ENCODE measurements at regions not wholly inside any gene's neighbourhood (a gene's known extent, or its start where the extent isn't known, plus 50 kb on each side); places are given as distances from the start of the nearest gene placed in this dataset.
"Not testable (repeated sequence)": the region's sequence is repeated elsewhere in the genome, so short reads cannot be mapped to it uniquely, and the experiment has no call there.

- TF ChIP-seq, protein P1, sequence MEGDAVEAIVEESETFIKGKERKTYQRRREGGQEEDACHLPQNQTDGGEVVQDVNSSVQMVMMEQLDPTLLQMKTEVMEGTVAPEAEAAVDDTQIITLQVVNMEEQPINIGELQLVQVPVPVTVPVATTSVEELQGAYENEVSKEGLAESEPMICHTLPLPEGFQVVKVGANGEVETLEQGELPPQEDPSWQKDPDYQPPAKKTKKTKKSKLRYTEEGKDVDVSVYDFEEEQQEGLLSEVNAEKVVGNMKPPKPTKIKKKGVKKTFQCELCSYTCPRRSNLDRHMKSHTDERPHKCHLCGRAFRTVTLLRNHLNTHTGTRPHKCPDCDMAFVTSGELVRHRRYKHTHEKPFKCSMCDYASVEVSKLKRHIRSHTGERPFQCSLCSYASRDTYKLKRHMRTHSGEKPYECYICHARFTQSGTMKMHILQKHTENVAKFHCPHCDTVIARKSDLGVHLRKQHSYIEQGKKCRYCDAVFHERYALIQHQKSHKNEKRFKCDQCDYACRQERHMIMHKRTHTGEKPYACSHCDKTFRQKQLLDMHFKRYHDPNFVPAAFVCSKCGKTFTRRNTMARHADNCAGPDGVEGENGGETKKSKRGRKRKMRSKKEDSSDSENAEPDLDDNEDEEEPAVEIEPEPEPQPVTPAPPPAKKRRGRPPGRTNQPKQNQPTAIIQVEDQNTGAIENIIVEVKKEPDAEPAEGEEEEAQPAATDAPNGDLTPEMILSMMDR (IDR thresholded peaks at IDR 0.05): not testable (repeated sequence)
- TF ChIP-seq POLR2A (IDR thresholded peaks at IDR 0.05): not testable (repeated sequence)
Observed at GRCh38 chr4:67381406-67381804, 163.9 kb downstream of the CENPC start.

Data from uterus (tissue), 2 donors.